ENCODE measurements at regions not wholly inside any gene's neighbourhood (a gene's known extent, or its start where the extent isn't known, plus 50 kb on each side); places are given as distances from the start of the nearest gene placed in this dataset.
A peak's percentile ranks its signal among the peaks of the same experiment; 100 is the strongest.

DNA sequence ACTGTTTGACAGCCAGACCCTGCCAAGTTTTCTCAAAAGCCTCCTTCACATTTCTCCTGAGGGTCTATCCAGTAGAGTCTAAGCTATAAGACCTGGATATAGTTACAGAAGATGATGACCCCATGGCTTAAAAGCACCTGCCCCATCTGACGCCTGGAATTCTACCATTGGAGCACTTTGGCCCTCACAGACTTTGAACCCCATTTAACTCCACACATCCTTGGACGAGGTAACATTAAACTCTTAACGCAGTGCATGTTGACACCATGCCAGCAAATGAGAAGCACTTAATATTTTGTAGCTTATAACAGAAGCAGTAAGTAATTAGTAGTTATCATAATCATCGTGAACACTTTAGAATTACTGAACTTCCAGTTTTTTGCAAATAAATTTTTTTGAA, 61.9 kb upstream of the SMNDC1 start:
- no peak overlapping the region for H3K9ac ChIP-seq (ENCODE audit: low read length)
- H2AFZ ChIP-seq (ENCODE audit: low read length): no peak overlapping the region
- no peaks in the 10 kb centered on the region for H3F3A ChIP-seq (ENCODE audit: insufficient read depth, low read length)
- H3K4me3 ChIP-seq (ENCODE audit: low read depth, low read length, poor library complexity, severe bottlenecking): no peak overlapping the region
- H3K27me3 ChIP-seq (ENCODE audit: insufficient read depth, low read length): no peaks in the 10 kb centered on the region
- H3K36me3 ChIP-seq (ENCODE audit: insufficient read depth, low read length): no peaks in the 10 kb centered on the region
- H3K79me2 ChIP-seq (ENCODE audit: insufficient read depth, low read length): no peaks in the 10 kb centered on the region
- H3K27ac ChIP-seq (ENCODE audit: low read depth, low read length, poor library complexity, severe bottlenecking): peak overlapping the region; percentile 34
- no peak overlapping the region for H3K4me2 ChIP-seq (ENCODE audit: low read length)
- TF ChIP-seq EZH2 (IDR thresholded peaks at IDR 0.05; ENCODE audit: borderline replicate concordance, low read length): no peak
- TF ChIP-seq, protein P1, sequence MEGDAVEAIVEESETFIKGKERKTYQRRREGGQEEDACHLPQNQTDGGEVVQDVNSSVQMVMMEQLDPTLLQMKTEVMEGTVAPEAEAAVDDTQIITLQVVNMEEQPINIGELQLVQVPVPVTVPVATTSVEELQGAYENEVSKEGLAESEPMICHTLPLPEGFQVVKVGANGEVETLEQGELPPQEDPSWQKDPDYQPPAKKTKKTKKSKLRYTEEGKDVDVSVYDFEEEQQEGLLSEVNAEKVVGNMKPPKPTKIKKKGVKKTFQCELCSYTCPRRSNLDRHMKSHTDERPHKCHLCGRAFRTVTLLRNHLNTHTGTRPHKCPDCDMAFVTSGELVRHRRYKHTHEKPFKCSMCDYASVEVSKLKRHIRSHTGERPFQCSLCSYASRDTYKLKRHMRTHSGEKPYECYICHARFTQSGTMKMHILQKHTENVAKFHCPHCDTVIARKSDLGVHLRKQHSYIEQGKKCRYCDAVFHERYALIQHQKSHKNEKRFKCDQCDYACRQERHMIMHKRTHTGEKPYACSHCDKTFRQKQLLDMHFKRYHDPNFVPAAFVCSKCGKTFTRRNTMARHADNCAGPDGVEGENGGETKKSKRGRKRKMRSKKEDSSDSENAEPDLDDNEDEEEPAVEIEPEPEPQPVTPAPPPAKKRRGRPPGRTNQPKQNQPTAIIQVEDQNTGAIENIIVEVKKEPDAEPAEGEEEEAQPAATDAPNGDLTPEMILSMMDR (IDR thresholded peaks at IDR 0.05; ENCODE audit: low read length): no peak
- no peaks in the 10 kb centered on the region for H3K9me2 ChIP-seq (ENCODE audit: low read depth, low read length)
- H4K20me1 ChIP-seq (ENCODE audit: insufficient read depth, low read length): no peaks in the 10 kb centered on the region
- peaks cover 47% of the 10 kb centered on the region for H3K4me1 ChIP-seq (ENCODE audit: insufficient read depth, low read length, severe bottlenecking)
- H3K9me3 ChIP-seq (ENCODE audit: low read length): no peaks in the 10 kb centered on the region

DNA sequence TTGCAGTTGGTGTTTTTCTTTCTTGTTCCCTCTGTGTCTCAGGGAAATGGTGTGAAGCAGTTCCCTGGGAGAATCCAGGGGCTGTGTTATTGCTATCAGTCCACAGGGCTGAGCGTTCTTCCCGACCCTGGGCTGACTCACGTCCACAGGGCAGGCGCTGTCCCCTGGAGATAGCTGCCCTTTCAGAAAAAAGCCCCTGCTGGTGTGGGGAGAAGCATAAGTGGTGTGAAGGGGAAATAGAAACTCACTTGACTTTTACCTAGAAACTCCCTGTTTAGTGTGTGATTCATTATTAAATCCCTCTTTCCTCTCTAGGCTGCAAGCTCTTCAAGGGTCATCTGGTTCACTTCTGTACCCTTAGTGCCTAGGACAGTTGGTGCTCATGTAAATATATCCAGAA, 63.3 kb upstream of the SMNDC1 start:
- Histone ChIP-seq H3K9me2 (ENCODE audit: low read depth, low read length) (no peaks in the 10 kb centered on the region), H3K27ac (ENCODE audit: low read depth, low read length, poor library complexity, severe bottlenecking) (no peak overlapping the region), H3K4me2 (ENCODE audit: low read length) (no peak overlapping the region), H3F3A (ENCODE audit: insufficient read depth, low read length) (no peaks in the 10 kb centered on the region), H3K9me3 (ENCODE audit: low read length) (no peaks in the 10 kb centered on the region), H3K4me1 (ENCODE audit: insufficient read depth, low read length, severe bottlenecking) (peaks cover 39% of the 10 kb centered on the region), H2AFZ (ENCODE audit: low read length) (no peak overlapping the region), H3K9ac (ENCODE audit: low read length) (no peak overlapping the region), H3K79me2 (ENCODE audit: insufficient read depth, low read length) (no peaks in the 10 kb centered on the region), H3K27me3 (ENCODE audit: insufficient read depth, low read length) (no peaks in the 10 kb centered on the region), H3K4me3 (ENCODE audit: low read depth, low read length, poor library complexity, severe bottlenecking) (no peak overlapping the region), H3K36me3 (ENCODE audit: insufficient read depth, low read length) (no peaks in the 10 kb centered on the region), H4K20me1 (ENCODE audit: insufficient read depth, low read length) (no peaks in the 10 kb centered on the region)
- TF ChIP-seq, protein P1 (IDR thresholded peaks at IDR 0.05; ENCODE audit: low read length): no peak

DNA sequence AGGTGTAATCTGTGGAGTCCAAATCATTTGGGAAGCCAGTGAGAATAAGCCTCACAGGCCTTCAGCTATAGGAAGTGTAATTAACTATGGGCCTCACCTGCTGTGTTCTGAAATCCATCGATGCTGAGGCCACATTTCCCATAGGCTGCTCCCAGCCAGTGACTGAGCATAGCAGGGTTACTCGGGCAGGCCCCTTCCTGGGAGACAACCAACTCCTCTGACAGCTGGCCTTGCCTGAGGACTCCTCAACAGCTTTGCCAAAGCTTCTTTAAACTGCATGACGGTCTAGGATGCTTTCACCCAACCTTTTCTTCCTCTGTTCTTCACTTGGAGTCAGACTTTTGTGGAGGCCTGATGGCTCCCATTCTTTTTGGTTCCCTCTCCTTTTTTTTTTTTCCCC, 63.8 kb upstream of the SMNDC1 start:
- no peaks in the 10 kb centered on the region for H3K36me3 ChIP-seq (ENCODE audit: insufficient read depth, low read length)
- H3K9me2 ChIP-seq (ENCODE audit: low read depth, low read length): no peaks in the 10 kb centered on the region
- no peaks in the 10 kb centered on the region for H4K20me1 ChIP-seq (ENCODE audit: insufficient read depth, low read length)
- no peak overlapping the region for H3K9ac ChIP-seq (ENCODE audit: low read length)
- no peak overlapping the region for H3K27ac ChIP-seq (ENCODE audit: low read depth, low read length, poor library complexity, severe bottlenecking)
- H3K4me1 ChIP-seq (ENCODE audit: insufficient read depth, low read length, severe bottlenecking): peaks cover 36% of the 10 kb centered on the region
- H3K4me3 ChIP-seq (ENCODE audit: low read depth, low read length, poor library complexity, severe bottlenecking): no peak overlapping the region
- H3K4me2 ChIP-seq (ENCODE audit: low read length): no peak overlapping the region
- no peaks in the 10 kb centered on the region for H3K9me3 ChIP-seq (ENCODE audit: low read length)
- H3F3A ChIP-seq (ENCODE audit: insufficient read depth, low read length): no peaks in the 10 kb centered on the region
- TF ChIP-seq, protein P1 (IDR thresholded peaks at IDR 0.05; ENCODE audit: low read length): no peak
- TF ChIP-seq EZH2 (IDR thresholded peaks at IDR 0.05; ENCODE audit: borderline replicate concordance, low read length): no peak
- H2AFZ ChIP-seq (ENCODE audit: low read length): no peak overlapping the region
- no peaks in the 10 kb centered on the region for H3K27me3 ChIP-seq (ENCODE audit: insufficient read depth, low read length)
- H3K79me2 ChIP-seq (ENCODE audit: insufficient read depth, low read length): no peaks in the 10 kb centered on the region

Measured in OCI-LY1 (cell line).